Peyer's patch (tissue), 4 donors: ENCODE measurements at regions not wholly inside any gene's neighbourhood (a gene's known extent, or its start where the extent isn't known, plus 50 kb on each side); places are given as distances from the start of the nearest gene placed in this dataset.

Experiments
- DNase-seq, 3 donors: peaks; one replicate each; pipeline ENCODE4 v3.0.0-alpha.2; 2017 to 2019
- H3K27ac ChIP-seq, 4 donors: fragments of 200-600 bp; sonication (generic); one replicate each; pipeline ENCODE4 v1.5.1; 2016 to 2019
- H3K27me3 ChIP-seq, 2 donors: fragments of 200-600 bp; sonication (generic); one replicate each; pipeline ENCODE4 v1.5.1; 2019
- H3K36me3 ChIP-seq, 3 donors: fragments of 200-600 bp; sonication (generic); one replicate each; pipeline ENCODE4 v1.5.1; 2016 to 2019
- H3K4me1 ChIP-seq, 4 donors: fragments of 200-600 bp; sonication (generic); one replicate each; pipeline ENCODE4 v1.5.1; 2016 to 2019
- H3K4me3 ChIP-seq, 4 donors: fragments of 200-600 bp; sonication (generic); 1 replicate in 3 of 4; 2 replicates in 1 of 4; pipeline ENCODE4 v1.5.1; 2016 to 2019; ENCODE audit warnings: mild to moderate bottlenecking in 1 of 4
- H3K9me3 ChIP-seq, 4 donors: fragments of 200-600 bp; sonication (generic); one replicate each; pipeline ENCODE4 v1.5.1; 2016 to 2019; ENCODE audit warnings: mild to moderate bottlenecking in 1 of 4
- POLR2A ChIP-seq, 2 donors: fragments of 450-650 bp; IDR thresholded peaks; one replicate each; pipeline ENCODE4 v1.5.1; 2017; ENCODE audit warnings: antibody characterized with exemption in 2 of 2, mild to moderate bottlenecking in 2 of 2, moderate library complexity in 2 of 2
- TF ChIP-seq, protein P1 (sequence below), 6 experiments: fragments of 450-650 bp in 4 of 6; fragments of 200-600 bp in 2 of 6; sonication (generic) in 1 of 6; IDR thresholded peaks; one replicate each; pipeline ENCODE4 v1.5.1; 2017 to 2019; ENCODE audit warnings: antibody characterized with exemption in 6 of 6, mild to moderate bottlenecking in 3 of 6, moderate library complexity in 1 of 6

- Histone ChIP-seq H3K27me3 (no peaks in the 10 kb centered on the region), H3K36me3 (no peaks in the 10 kb centered on the region), H3K27ac (peak overlapping the region in 1 of 4 donors; percentile 66), H3K4me1 (no peaks in the 10 kb centered on the region), H3K9me3 (no peaks in the 10 kb centered on the region), H3K4me3 (no peak overlapping the region)
- no peak for TF ChIP-seq POLR2A (IDR thresholded peaks at IDR 0.05)
- no peak for DNase-seq
Measured at GRCh38 chr12:68478516-68479260, 132.0 kb upstream of the RAP1B start.

GRCh38 chr12:68479261-68479895 is 131.3 kb upstream of the RAP1B start:
- no peak for TF ChIP-seq POLR2A (IDR thresholded peaks at IDR 0.05)
- H3K27me3 ChIP-seq = no peaks in the 10 kb centered on the region
- no peaks in the 10 kb centered on the region for H3K36me3 ChIP-seq
- H3K9me3 ChIP-seq = no peaks in the 10 kb centered on the region
- no peak for DNase-seq
- no peak overlapping the region for H3K4me3 ChIP-seq
- no peaks in the 10 kb centered on the region for H3K4me1 ChIP-seq
- peak overlapping the region in 1 of 4 donors; percentile 66 for H3K27ac ChIP-seq

DNA sequence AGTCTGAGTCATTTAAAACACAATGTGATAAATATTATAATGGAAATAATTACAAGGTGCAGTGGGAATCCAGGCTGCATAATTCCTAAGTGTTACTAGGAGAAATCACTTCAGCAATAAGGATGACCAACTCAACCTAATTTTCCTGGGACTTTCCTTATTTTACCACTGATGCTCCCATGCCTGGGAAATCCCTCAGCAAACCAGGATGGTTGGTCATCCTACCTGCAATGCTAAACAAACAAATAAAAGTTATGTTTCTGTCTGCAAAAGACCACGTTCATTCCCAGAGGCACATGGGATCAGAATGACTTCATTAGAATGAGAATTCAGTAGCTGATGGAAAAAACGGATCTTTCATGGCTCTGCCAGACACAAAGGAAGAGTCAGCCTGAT is 130.8 kb upstream of the RAP1B start:
- DNase-seq = no peak
- peak overlapping the region in 1 of 4 donors; percentile 13 for H3K27ac ChIP-seq
- no peak for TF ChIP-seq POLR2A (IDR thresholded peaks at IDR 0.05)

GRCh38 chr12:68480526-68480925 is 130.2 kb upstream of the RAP1B start:
- TF ChIP-seq, protein P1, sequence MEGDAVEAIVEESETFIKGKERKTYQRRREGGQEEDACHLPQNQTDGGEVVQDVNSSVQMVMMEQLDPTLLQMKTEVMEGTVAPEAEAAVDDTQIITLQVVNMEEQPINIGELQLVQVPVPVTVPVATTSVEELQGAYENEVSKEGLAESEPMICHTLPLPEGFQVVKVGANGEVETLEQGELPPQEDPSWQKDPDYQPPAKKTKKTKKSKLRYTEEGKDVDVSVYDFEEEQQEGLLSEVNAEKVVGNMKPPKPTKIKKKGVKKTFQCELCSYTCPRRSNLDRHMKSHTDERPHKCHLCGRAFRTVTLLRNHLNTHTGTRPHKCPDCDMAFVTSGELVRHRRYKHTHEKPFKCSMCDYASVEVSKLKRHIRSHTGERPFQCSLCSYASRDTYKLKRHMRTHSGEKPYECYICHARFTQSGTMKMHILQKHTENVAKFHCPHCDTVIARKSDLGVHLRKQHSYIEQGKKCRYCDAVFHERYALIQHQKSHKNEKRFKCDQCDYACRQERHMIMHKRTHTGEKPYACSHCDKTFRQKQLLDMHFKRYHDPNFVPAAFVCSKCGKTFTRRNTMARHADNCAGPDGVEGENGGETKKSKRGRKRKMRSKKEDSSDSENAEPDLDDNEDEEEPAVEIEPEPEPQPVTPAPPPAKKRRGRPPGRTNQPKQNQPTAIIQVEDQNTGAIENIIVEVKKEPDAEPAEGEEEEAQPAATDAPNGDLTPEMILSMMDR (IDR thresholded peaks at IDR 0.05) = no peak
- no peak for TF ChIP-seq POLR2A (IDR thresholded peaks at IDR 0.05)
- peak overlapping the region in 2 of 4 donors; percentile 3 to 13 for H3K27ac ChIP-seq
- DNase-seq = no peak
- no peaks in the 10 kb centered on the region for H3K27me3 ChIP-seq
- no peaks in the 10 kb centered on the region for H3K4me1 ChIP-seq
- no peaks in the 10 kb centered on the region for H3K9me3 ChIP-seq
- H3K4me3 ChIP-seq = no peak overlapping the region
- H3K36me3 ChIP-seq = no peaks in the 10 kb centered on the region

More for the DNA sequence above, 130.8 kb upstream of the RAP1B start:
- H3K27me3 ChIP-seq = no peaks in the 10 kb centered on the region
- no peaks in the 10 kb centered on the region for H3K4me1 ChIP-seq
- H3K36me3 ChIP-seq = no peaks in the 10 kb centered on the region
- no peak overlapping the region for H3K4me3 ChIP-seq
- no peaks in the 10 kb centered on the region for H3K9me3 ChIP-seq

DNA sequence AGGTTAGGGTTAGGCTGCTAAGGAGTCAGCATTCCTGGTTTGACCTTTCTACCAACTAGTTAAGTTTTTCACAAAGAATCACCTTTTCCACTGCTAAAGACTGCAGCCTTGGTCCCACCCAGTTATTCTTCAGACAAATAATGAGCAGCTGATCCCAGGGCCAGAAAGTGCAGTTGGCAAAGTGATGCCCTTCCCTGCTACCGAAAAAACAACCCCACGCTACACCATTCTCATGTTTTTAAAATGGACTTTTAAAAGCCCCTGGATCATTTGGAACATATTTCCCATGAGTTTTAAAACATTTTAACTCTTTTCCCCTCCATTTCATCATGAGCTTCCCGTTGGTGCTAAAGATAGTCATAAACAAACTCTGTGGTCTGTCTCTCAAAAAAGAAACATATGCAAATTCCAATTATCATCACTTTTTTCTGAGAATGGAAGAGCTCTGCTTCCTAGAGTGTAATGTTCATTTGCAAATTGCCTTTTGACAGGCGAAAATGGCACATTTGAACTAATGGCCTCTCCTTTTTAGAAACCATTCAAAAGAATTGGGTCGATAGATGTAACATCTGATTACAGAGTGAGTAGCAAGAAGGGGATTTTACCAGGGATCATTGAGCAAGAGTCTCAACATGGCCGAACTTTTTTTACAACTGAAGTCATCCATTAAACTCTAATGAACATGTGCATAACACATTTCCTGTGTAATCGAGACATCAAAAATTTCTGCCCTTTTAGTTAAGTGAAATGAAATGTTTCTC is 129.3 kb upstream of the RAP1B start:
- peak overlapping the region in 2 of 4 donors; percentile 1 to 3 for H3K27ac ChIP-seq
- DNase-seq = no peak
- no peak overlapping the region for H3K4me3 ChIP-seq
- no peaks in the 10 kb centered on the region for H3K4me1 ChIP-seq
- H3K9me3 ChIP-seq = no peaks in the 10 kb centered on the region
- TF ChIP-seq POLR2A (IDR thresholded peaks at IDR 0.05) = no peak
- TF ChIP-seq, protein P1 (IDR thresholded peaks at IDR 0.05) = no peak
- no peaks in the 10 kb centered on the region for H3K36me3 ChIP-seq
- H3K27me3 ChIP-seq = no peaks in the 10 kb centered on the region

DNA sequence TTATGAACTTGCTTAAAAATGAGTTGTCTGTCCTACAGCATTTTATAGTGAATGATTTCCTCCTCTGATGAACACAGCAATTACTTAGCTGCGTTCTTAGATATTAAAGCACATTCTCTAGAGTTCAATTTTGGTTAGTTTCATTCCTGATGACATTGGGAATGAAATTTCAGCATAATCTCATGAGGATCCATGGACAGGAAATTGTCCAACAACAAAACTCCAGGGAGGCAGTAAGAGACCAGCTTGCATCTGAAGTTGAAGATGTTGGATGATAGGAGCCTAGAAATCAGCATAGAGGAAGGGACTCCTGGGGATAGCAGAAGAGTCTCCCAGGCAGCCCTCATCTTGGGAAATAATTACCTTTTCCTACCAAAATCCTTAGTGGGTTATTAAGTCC is 128.7 kb upstream of the RAP1B start:
- H3K27ac ChIP-seq = peak overlapping the region in 2 of 4 donors; percentile 1 to 25

More for the DNA sequence above, 128.7 kb upstream of the RAP1B start:
- Histone ChIP-seq H3K4me1 (no peaks in the 10 kb centered on the region), H3K9me3 (no peaks in the 10 kb centered on the region), H3K36me3 (no peaks in the 10 kb centered on the region), H3K4me3 (no peak overlapping the region), H3K27me3 (no peaks in the 10 kb centered on the region)
- TF ChIP-seq, protein P1 (IDR thresholded peaks at IDR 0.05) = no peak
- TF ChIP-seq POLR2A (IDR thresholded peaks at IDR 0.05) = no peak
- no peak for DNase-seq
